CD4-positive, alpha-beta T cell treated with Interleukin-1 beta for 1 hour (primary cell): ENCODE measurements at regions not wholly inside any gene's neighbourhood (a gene's known extent, or its start where the extent isn't known, plus 50 kb on each side); places are given as distances from the start of the nearest gene placed in this dataset.
"Not testable (repeated sequence)": the region's sequence is repeated elsewhere in the genome, so short reads cannot be mapped to it uniquely, and the experiment has no call there.

Source experiments
- DNase-seq, 2 donors: peaks; one replicate each; pipeline ENCODE4 v3.0.0-alpha.2; 2020 to 2022

DNA sequence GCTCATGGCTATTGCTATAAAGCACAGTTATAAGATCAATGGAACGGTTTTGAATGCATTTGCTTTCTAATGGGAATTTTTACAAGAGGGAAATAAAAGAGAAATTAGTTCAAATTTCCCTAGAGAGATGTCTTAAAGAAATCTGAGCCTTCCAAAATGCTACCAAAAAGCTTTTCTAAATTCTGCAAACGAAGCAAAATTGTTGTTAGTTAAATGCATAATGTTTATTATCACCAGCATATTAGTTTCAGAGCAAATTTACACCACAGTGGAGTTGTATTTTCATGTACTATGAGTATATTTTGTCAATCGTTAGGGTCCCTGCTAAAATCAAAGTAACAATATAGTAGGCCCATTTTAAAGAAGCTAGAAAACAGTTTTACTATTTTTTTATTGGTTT is 67.4 kb upstream of the KIF2A start:
- DNase-seq, result not testable (repeated sequence)

GRCh38 chr5:62240494-62240893 is 65.5 kb upstream of the KIF2A start:
- DNase-seq, result not testable (repeated sequence)

- DNase-seq, result not testable (repeated sequence)
Measured at GRCh38 chr5:62242000-62242399, 64.0 kb upstream of the KIF2A start.

DNA sequence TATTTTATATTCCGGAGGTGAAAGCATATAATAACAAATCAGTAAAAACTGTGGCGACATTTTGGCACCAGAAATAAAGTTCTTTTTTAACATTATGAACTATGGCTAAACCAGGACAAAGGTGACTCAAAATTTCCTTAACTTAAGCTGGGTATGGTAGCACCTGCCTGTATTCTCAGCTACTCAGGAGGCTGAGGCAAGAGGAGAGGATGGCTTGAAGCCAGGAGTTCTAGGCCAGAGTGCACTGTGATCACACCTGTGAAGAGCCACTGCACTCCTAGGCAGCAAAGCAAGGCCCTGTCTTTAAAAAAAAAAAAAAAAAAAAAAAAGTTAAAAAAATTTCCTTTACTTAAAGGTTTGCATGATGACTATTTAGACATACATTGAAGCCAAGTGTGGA is 63.0 kb upstream of the KIF2A start:
- DNase-seq, result not testable (repeated sequence)

DNA sequence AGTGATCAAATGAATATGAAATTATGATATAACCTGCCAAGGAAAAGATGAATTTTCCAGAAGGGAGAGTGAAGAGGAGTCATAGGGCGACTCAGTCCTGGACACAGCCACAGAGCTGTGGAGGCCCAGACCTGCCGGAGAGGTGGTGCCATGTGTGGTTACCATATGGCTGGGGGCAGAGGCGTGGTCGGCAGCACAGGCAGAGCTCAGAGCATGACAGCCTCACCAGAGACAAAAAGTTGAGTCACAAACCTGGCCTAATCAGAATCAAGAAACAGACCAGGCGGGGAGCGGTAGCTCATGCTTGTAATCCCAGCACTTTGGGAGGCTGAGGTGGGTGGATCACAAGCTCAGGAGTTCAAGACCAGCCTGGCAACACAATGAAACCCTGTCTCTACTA is 57.8 kb upstream of the KIF2A start:
- DNase-seq, result not testable (repeated sequence)

DNA sequence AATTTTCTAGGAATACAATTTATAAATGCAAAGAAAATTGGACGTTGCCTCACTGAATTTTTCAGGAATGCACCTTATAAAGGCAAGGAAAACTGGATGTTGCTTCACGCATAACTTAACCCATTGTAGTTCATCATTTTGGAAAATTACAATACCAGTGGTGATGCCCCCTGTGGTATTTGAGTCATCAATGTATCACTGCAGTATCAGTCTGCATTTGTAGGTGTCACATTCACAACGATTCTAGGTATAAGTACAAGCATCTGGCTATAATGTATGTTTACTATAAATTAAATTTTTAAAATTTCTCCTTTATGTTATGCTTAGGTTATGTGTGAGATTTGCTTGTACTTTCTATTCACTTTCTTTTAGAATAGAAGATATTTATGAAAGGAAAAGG is 55.9 kb upstream of the KIF2A start:
- DNase-seq, result not testable (repeated sequence)

- not testable (repeated sequence) for DNase-seq
Measured at GRCh38 chr5:62250919-62251318, 55.1 kb upstream of the KIF2A start.

- DNase-seq, result not testable (repeated sequence)
Measured at GRCh38 chr5:62252519-62252918, 53.5 kb upstream of the KIF2A start.

- DNase-seq, result not testable (repeated sequence)
Measured at GRCh38 chr5:62255551-62255950, 50.5 kb upstream of the KIF2A start.

GRCh38 chr5:62256161-62257019 is 49.6 kb upstream of the KIF2A start:
- DNase-seq, result peak in 1 of 2 donors; percentile 31
